Astrocyte of the hippocampus (primary cell): ENCODE measurements at regions not wholly inside any gene's neighbourhood (a gene's known extent, or its start where the extent isn't known, plus 50 kb on each side); places are given as distances from the start of the nearest gene placed in this dataset.

Source experiments
- DNase-seq: peaks from one replicate; pipeline ENCODE4 v3.0.0; 2011; ENCODE audit warnings: low read depth, low spot score

- DNase-seq: no peak
Measured at GRCh38 chr20:58139849-58140786, 88.3 kb downstream of the ANKRD60 start.

DNA sequence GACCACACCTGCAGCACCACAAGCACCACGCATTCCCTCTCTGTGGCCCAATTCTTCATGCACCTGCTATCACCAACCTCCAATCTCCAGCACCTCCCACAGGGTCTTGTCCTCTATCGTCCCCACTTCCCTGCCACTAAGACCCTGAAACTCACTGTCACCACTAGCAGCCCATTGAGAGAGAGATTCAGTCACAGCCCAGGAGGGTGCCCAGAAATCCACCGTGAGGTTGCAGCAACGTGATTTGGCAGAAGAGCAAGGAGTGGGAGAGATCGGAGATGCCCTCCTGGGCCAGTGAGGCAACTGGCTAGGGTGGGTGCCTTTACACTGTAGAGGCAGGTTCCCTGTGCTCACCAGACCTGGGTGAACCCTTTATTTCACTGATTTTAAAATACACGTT, 90.1 kb downstream of the ANKRD60 start:
- no peak for DNase-seq

GRCh38 chr20:58137651-58138265, 90.7 kb downstream of the ANKRD60 start:
- DNase-seq: no peak

DNA sequence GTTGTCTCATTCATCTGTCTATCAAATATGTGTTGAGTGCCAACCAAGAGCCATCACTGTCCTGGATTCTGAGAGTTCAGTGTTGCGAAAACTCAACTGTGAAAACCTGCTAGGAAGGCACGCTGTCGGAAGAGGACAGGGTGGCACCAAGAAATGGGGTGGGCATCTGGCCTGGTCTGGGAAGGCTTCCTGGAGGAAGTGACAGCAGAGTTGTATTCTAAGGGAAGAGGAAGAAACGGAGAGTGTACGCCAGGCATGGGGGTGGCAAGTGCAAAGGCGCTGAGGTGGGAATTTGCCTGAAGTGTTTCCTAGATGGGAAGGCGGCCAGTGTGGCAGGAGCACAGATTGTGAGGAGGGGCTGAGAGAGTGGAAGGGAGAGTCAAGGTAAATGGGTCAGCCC, 91.2 kb downstream of the ANKRD60 start:
- DNase-seq: no peak

GRCh38 chr20:58136149-58136484, 92.3 kb downstream of the ANKRD60 start:
- DNase-seq: no peak

DNA sequence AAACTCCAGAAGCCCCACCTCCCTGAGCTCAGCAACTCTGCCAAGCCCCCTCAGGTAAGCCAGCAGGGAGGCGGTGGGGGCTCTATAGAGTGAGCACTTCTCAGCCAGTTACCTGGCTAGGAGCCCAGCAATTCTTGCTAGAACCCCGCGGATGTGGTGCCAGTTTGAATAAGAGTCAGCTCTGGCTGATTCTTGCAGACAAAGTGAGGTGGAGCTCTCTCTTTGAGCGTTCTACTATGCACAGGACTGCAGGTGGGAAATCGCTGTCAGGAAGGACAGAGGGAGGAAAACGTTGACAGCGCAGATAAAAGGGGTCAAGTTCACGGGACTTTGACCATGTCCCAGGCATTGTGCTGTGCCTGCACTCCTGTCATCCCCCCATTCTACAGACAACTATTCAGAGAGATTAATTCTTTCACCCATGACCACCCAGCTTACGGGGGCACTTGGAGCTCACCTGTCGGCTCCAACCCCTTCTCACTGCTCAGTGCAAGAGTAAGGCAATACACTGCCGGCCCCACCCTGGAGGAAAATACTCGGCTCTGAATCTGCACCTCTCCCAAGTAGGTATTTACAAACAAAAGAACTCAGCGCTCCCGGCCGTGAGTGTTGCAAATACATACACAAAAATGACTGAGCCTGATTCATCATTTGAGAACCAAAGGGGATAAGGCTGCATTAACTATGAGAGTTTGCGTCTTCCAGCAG, 92.9 kb downstream of the ANKRD60 start:
- DNase-seq: peak; percentile 47

DNA sequence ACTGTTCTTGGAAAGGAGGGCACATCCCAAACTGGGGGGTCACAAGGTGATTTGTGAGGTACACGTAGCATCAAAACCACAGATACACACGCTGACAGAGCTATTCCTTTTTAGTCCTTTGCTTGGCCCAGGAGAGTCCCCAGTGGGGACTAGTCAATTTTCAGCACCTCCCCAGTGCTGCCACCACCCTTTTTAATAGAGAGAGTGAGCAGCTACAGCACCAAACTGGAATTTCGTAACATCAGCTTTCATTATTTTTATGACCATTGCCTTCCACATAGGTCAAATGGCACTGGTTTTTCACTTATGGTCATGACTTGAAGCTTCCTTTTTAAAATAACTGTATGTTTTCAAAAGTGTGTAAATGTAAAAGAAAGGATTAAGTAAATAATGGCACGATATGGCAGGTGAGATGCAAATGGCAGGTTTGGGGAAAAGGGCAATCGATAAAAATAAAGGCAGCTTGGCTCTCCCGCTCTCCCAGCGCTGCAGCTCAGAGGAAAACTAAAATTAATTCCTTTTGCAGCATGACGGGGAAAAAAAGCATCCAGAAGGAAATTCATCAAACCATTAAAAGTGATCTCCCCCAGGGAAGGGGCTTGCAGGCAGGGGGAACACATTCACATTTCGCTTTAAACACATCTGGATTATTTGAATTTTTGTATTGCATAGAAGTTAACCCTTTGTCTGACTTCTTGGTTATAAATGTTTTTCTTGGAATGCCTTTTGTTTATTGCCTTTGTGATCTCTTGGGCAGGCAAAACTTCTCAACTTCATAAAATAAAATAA, 95.2 kb downstream of the ANKRD60 start:
- no peak for DNase-seq

- peak; percentile 92 for DNase-seq
Measured at GRCh38 chr20:58131551-58132142, 96.8 kb downstream of the ANKRD60 start.

DNA sequence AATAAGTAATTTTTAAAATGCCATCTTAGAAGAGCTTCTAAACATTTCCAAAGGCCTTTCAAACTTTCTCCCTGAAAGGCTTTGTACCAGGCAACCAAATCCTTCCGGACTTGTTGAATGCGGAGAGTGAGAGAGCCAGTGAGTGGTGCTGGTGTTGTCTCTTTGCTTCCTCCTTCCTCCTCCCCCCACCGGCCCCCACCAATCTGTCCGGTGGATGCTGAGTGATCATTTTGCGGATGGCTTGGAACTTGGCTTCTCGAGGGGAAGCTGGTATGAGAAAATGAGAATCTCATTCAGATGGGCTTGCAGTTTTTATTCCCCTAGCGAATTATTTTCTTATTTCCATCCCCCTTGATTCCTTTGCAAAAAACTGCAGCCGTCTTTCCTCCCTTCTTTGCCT, 97.3 kb downstream of the ANKRD60 start:
- peak; percentile 71 for DNase-seq

DNA sequence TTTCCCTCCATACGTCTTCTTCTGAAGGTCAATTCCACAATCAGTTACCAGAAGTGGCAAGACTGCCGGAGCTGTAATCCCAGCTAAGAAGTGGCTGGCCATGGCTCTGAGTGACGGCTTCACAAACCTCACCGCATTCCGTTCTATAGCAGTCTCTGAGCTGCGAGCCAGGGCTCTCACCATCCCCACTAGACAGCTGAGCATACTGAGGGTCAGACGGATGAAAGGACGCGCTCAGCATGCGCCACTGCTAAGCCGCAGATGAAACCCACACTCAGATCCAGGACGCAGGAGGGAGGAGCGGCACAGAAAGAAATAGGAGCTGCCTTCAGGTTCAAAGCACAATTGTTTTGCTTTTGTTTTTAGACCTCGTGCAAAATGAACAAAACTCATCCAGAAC, 97.9 kb downstream of the ANKRD60 start:
- peak; percentile 46 for DNase-seq

DNA sequence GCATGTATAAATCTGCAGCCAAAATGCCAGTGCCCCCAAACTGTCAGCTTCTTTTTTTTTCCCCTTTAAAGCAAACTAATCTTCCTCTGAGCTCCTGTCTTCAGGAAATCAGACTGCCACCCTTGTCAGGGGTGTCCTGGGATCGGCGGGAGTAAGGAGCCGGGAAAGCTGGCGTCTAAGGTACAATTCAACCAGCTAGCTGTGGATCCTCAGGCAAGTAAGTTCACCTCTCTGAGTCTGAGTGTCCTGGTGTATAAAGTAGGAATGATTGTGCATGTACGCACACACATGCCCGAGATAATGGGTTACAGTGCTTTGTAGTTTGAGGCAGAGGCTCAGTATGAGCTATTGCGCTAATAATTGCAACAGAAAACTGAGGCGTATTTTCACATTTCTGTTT, 98.3 kb downstream of the ANKRD60 start:
- DNase-seq: no peak

- DNase-seq: peak; percentile 46
Measured at GRCh38 chr20:58129721-58130151, 98.7 kb downstream of the ANKRD60 start.

DNA sequence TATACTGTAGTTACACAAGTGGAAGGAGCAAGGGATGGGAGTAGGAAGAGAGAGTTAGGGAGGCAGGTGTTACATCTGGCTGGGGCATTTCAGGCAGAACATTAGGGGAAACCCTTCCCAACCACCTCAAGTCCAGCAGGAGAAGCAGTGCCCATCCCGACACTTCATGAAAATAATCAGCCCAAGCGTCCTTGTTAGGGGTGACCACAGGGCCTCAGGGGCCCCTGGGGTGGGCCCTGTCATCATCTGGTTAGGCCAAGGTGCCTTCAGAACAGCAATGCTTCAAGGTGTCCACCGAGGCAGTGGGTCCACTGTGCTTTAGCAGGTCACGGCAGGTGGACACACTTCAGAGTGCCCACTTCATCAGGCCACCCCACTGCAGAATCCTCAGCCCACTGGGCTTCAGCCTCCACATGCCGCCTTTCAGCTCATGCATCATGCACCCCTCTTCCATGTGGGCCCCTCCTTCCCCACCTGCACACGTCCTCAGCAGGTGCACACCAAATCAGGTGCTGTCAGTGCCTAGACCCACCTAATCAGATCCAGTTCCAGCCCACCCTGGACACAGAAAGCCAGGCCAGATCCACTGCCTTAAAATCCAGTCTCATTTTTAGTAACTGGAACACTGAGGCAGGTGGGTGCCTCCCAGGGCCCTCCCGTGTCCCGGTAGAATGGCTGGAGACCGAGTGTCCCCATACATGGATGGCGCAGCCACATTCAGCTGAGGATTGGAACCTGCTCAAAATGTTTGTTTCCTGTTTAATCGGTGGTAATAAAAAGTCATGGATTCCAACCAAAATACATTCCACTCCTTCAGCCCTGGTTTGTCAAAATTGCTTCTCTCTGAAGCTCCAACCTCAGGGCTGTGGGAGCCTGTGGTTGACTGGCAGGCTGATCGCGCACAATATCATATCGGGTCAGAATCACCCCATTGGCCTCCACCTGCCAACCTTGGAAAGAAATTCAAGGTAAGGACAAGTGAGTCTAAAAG, 99.5 kb downstream of the ANKRD60 start:
- peak; percentile 50 for DNase-seq

- DNase-seq: peak; percentile 94
Measured at GRCh38 chr20:58127701-58128111, 100.7 kb downstream of the ANKRD60 start.

DNA sequence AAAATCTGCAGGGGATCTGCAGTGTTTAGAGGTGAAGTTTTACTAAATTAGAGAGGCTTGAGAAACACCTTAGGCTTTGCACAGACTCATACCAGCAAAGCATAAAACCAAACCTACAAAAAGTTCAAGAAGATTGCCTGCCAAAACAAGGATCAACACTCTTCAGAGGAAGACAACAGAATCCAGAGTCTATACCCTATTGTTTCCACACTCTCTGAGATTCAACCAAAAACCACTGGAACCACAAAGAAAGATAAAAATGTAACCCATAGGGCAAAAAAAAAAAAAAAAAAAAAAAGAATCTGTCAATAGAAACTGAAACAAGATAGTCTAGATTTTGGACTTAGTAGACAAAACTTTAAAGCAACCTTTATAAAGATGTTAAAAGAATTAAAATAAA, 102.7 kb downstream of the ANKRD60 start:
- no peak for DNase-seq

DNA sequence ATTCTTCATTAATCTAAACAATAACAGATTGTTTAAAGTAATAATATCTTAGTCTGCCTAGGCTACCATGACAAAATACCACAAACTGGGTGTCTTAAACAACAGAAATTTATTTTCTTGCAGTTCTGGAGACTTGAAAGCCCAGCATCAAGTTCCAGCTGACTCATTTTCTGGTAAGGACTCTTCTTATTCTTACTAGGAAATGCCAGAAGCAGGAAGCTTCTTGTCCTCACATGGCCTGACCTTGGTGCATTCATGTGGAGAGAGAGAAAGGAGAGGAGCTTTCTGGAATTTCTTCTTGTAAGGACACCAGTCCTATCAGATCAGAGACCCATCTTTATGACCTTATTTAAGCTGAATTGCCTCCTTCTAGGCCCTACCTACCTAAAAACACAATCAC, 110.5 kb downstream of the ANKRD60 start:
- DNase-seq: no peak

DNA sequence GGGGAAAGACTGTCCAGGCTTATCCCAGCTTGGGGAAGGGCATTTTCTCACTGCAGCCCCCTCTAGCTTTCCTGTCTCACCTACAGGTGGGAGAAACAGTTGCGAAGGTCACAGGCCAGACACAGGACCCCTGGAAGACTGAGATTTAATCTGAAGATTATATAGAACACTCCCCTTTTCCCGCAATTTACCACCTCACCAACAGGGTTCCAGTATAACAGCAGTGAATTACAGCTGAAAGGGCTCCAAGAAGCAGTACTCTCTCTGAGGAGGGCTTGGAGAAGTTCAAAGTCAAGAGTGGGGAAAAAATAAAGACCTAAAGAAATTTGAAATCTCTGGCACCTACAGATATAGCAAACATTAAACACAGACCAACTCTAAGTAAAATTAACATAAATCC, 111.9 kb downstream of the ANKRD60 start:
- no peak for DNase-seq

- DNase-seq: no peak
Measured at GRCh38 chr20:58113716-58114115, 114.7 kb downstream of the ANKRD60 start.

DNA sequence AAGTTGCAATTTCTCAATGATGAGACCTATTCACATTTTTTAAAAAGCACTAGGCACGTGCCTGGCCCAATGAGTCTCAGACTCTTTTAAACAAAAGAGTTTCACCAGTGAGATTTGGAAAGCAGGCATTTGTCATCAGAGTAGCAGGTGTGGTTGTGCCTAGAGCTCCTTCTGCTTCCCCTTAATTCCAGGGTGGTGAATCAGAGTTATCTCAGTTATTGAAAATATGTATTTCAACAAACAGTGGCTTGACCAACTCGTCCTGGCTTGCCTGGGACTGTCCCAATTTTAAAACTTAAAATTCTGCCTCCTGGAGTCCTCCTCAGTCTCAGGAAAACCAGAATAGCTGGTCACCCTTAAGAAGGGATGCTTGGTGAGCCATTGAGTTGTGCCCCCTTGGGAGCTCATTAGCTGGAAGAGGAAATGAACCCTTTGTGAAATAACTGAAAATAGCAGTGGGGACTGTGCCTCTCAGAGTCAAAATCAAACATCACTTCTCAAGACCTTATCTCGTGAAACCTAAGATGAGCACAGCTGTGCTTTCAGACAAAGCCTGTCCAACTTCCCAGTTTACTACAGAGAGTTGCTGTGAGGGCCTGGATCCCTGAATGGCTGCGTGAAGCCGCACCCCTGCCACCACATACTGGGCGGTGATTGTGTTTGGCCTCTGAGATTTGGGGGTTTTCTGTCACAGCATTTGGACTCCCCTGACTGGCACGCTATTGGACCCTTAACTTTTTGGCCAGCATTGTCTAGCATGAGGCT, 116.3 kb downstream of the ANKRD60 start:
- peak; percentile 38 for DNase-seq
